GM13976 (cell line): ENCODE measurements at regions not wholly inside any gene's neighbourhood (a gene's known extent, or its start where the extent isn't known, plus 50 kb on each side); places are given as distances from the start of the nearest gene placed in this dataset.

ENCODE experiments used
- DNase-seq: peaks from one replicate; pipeline ENCODE4 v3.0.0; 2012; ENCODE audit warnings: low spot score
- in situ Hi-C: fragments of 300-500 bp; cut with MboI; formaldehyde crosslinking; loops from one replicate; pipeline ENCODE4 v1.12.0; 2022; ENCODE audit warnings: low sequenced_read_pairs, mixed read lengths, inconsistent platforms; ENCODE audit not compliant: unreplicated experiment
- TF ChIP-seq, protein P1 (sequence below): IDR thresholded peaks from 2 replicates; pipeline ENCODE4 v1.5.1; 2012; ENCODE audit warnings: borderline replicate concordance, mild to moderate bottlenecking; ENCODE audit not compliant: insufficient read depth; ENCODE audit errors: extremely low read depth, missing control alignments, control extremely low read depth

DNA sequence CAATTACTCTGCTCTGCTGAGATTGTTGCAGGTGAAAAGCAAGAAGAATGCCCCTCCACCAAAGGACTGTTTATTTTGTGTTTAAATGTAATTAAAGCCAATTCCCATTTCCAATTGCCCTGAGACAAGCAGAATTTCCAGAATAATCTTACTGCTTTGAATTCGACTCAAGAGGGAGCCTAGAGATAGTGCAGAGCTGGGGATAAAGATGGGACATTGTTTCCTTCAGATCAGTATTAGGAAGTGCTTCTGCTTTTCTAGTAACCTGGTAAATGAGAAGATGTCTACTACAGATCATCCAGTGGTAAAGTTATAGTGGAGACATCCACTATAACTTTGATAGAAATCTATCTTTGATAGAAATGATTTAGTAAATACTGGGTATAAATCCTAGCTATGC, 326.9 kb downstream of the UBE3D start:
- TF ChIP-seq, protein P1, sequence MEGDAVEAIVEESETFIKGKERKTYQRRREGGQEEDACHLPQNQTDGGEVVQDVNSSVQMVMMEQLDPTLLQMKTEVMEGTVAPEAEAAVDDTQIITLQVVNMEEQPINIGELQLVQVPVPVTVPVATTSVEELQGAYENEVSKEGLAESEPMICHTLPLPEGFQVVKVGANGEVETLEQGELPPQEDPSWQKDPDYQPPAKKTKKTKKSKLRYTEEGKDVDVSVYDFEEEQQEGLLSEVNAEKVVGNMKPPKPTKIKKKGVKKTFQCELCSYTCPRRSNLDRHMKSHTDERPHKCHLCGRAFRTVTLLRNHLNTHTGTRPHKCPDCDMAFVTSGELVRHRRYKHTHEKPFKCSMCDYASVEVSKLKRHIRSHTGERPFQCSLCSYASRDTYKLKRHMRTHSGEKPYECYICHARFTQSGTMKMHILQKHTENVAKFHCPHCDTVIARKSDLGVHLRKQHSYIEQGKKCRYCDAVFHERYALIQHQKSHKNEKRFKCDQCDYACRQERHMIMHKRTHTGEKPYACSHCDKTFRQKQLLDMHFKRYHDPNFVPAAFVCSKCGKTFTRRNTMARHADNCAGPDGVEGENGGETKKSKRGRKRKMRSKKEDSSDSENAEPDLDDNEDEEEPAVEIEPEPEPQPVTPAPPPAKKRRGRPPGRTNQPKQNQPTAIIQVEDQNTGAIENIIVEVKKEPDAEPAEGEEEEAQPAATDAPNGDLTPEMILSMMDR = no peak
- in situ Hi-C loops = no loop called here
- no peak for DNase-seq

DNA sequence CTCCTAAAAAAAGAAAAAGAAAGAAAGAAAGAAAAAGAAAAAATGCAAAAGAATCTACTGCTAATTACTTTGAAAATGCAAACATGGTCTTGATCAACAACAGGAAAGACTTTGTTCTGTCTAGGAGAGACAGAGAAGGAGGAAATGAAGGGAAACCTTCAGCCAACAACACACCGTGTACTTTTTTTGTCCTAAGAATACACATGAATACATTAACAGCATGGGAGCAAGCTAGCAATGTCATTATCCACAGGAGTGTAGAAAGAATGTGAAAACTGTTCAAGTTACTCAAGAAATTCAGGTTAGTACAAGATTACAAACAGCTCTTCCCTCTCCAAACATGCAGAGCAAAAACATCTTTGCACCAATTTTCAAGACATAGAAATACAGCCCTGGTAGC, 326.3 kb downstream of the UBE3D start:
- TF ChIP-seq, protein P1 = no peak
- in situ Hi-C loops = no loop called here
- DNase-seq = no peak

DNA sequence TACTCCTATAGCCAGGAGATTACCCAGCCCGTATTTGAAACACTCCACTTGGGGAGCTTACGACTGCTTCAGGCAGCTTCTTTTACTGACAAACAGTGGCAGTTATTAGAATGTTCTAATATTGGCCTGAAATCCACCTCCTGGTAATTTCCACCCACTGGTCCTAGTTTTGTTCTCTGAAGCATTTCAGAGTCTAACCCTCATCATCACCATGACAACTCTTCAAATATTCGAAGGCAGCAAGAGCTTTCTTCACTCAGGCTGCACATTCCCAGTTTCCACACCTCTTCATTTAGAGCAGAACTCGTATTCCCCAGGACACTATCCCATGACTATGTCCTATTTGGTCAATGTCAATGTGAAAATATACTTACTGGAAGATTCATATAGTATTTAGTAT, 325.6 kb downstream of the UBE3D start:
- TF ChIP-seq, protein P1 = no peak
- in situ Hi-C loops = no loop called here
- no peak for DNase-seq

DNA sequence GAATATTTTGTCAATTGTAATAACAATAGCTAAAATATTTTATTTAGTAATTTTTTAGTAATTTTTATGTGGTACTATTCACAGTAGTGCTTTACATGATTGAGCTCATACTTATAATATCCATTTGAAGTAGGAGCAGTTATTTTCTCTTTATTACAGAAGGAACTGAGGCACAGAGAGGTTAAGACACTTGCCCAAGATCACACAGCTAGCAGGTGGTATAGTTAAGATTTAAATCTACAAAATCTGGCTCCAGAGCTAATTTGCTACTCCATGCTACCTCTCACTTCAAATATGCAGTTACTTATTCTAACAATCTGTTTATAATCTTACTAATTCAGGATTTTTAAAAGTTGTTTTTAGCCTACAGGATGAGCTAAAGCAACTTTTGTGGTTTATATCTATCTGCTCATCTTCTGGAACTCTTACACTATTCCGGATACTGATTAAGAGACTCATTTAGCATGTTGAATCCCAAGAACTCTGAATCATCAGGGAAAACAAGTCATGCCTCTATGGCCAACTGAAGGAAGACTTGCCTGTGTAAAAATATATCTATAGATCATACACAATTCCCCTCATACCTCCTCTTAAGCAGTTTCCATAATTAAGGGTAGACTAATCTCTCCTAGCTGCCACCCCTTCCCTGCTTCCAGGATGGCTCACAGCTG, 324.2 kb downstream of the UBE3D start:
- in situ Hi-C loops = no loop called here
- no peak for DNase-seq
- TF ChIP-seq, protein P1 = no peak

DNA sequence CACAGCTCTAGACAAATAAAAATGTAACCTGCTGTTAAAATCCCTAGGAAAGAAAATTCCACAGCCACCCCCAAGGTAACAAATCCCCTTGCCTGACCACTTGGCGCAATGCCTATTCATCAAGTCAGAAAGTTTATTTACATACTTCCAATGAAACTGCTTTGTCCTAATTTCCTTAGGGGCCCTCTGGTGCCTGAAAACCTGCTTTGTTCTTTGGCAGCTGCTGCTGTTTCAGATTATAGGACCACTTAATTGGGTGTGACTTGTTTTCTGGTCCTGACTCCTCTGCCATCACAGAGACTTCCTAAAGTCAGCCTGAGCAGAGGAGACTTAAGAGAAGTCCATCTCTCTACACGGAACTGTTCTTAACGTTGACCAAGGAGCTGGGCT, 323.6 kb downstream of the UBE3D start:
- in situ Hi-C loops = no loop called here

DNA sequence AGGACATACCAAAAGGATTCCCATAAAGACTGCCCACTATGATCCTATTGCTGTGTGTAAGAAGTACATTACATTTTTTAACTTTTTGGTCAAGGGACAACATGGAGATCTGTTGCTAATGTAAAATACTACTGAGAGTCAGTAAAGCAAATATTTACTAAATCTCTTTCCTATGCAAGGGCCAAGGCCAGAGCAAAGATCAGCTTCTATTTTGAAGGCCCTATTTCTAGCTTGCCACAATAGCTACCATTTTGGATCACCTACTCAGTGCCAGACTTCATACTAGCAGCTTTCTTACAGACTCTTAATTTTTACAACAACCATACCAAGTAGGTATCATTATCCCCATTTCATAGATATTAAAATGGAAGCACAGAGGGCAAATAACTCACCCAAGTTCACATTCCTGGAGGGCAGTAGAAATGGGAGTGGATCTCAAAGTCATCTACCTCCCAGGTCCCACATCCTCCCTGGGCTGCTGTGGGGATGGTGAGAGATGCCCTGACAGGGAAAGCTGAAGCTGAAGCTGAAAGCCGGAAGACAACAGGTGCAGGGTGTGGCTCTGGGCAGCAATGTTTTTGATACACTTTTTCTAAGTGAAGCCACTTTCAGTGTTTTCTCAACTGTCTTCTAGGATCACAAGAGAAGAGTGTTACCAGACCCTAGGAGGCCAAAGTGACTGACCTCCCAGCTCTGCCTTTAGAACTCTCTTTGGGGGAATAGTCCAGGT, 321.2 kb downstream of the UBE3D start:
- in situ Hi-C loops = no loop called here
- TF ChIP-seq, protein P1 = no peak
- DNase-seq = no peak

More for the DNA sequence above, 323.6 kb downstream of the UBE3D start:
- TF ChIP-seq, protein P1 = no peak
- DNase-seq = no peak
